ENCODE measurements at regions not wholly inside any gene's neighbourhood (a gene's known extent, or its start where the extent isn't known, plus 50 kb on each side); places are given as distances from the start of the nearest gene placed in this dataset.

GRCh38 chr2:207473931-207474235 lies 55.9 kb upstream of the CREB1 start:
- in situ Hi-C loops (cut with MboI; ENCODE audit: low sequenced_read_pairs) = loop anchor here (10.0 kb wide), 2 partner anchors 489 to 679 kb away; no protein-coding TSS in a partner anchor

GRCh38 chr2:207474863-207475485 lies 54.8 kb upstream of the CREB1 start:
- in situ Hi-C loops (cut with MboI; ENCODE audit: low sequenced_read_pairs) = loop anchor here (10.0 kb wide), 2 partner anchors 490 to 680 kb away; no protein-coding TSS in a partner anchor

- in situ Hi-C loops (cut with MboI; ENCODE audit: low sequenced_read_pairs) = loop anchor here (10.0 kb wide), 2 partner anchors 491 to 681 kb away; no protein-coding TSS in a partner anchor
Observed at GRCh38 chr2:207475546-207475945, 54.2 kb upstream of the CREB1 start.

- in situ Hi-C loops (cut with MboI; ENCODE audit: low sequenced_read_pairs) = loop anchor here (10.0 kb wide), 2 partner anchors 493 to 683 kb away; no protein-coding TSS in a partner anchor
Observed at GRCh38 chr2:207477896-207478295, 51.9 kb upstream of the CREB1 start.

GRCh38 chr2:207478572-207478971 lies 51.2 kb upstream of the CREB1 start:
- in situ Hi-C loops (cut with MboI; ENCODE audit: low sequenced_read_pairs) = loop anchor here (10.0 kb wide), 2 partner anchors 494 to 684 kb away; no protein-coding TSS in a partner anchor

- in situ Hi-C loops (cut with MboI; ENCODE audit: low sequenced_read_pairs) = loop anchor here (10.0 kb wide), 2 partner anchors 494 to 684 kb away; no protein-coding TSS in a partner anchor
Observed at GRCh38 chr2:207479198-207479785, 50.5 kb upstream of the CREB1 start.

Data from HL-60/S4 treated with phorbol 12-myristate 13-acetate at 8.2 ng/mL for 4 days and 3 days (cell line).